ENCODE measurements at regions not wholly inside any gene's neighbourhood (a gene's known extent, or its start where the extent isn't known, plus 50 kb on each side); places are given as distances from the start of the nearest gene placed in this dataset.

DNA sequence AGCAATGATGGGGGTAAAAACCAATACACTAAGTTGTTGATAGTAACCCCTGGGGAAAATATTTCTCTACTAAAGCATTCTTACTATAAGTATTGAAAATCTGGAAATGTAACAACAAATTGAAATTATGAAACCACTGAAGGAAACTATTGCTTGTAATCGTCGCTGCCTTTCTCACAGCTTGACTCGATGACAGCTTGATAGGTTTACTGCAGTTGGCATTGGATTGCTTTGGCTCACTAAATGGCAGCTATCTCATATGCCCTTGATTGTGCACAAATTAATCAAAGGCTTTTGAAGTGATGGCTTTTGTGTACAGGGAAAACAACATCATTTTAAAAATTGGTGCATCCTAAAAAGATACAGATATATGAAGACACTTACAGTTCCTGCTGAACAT is 419.6 kb upstream of the TENM3 start (continued):
- TF ChIP-seq RAD21 (IDR thresholded peaks at IDR 0.05; ENCODE audit: low read depth) (no peak), TCF7L2 (IDR thresholded peaks at IDR 0.05; ENCODE audit: borderline replicate concordance, extremely low read depth, insufficient read depth, insufficient read length) (no peak)

DNA sequence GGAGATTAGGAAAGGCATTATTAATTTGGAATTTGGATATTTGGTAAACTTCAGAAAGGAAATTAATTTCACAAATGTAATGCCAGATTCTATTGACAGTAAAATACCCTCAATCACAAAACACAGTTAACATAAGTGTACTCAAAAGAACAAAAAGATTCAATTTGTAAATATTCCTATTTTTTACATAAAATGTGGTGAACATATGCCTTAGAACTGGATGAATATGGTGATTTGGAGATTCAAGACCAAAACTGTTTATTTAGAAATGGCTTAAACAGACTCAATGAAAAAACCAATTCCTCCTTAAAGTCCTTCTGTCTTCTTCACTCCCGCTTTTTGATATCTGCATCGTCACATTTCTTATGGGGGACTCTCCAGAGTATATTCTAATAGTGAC is 417.6 kb upstream of the TENM3 start:
- intact Hi-C loops (cut with micrococcal nuclease), result no loop called here
- TF ChIP-seq SP1 (IDR thresholded peaks at IDR 0.05; ENCODE audit: low read depth), result no peak
- TF ChIP-seq POLR2A (IDR thresholded peaks at IDR 0.05; ENCODE audit: borderline replicate concordance, extremely low read depth, insufficient read depth, insufficient read length), result no peak
- no peak for TF ChIP-seq TCF7L2 (IDR thresholded peaks at IDR 0.05; ENCODE audit: borderline replicate concordance, extremely low read depth, insufficient read depth, insufficient read length)
- TF ChIP-seq CBX3 (IDR thresholded peaks at IDR 0.05; ENCODE audit: low read depth), result no peak
- no peak for TF ChIP-seq EZH2phosphoT487 (IDR thresholded peaks at IDR 0.05; ENCODE audit: borderline replicate concordance)
- TF ChIP-seq, protein P1, sequence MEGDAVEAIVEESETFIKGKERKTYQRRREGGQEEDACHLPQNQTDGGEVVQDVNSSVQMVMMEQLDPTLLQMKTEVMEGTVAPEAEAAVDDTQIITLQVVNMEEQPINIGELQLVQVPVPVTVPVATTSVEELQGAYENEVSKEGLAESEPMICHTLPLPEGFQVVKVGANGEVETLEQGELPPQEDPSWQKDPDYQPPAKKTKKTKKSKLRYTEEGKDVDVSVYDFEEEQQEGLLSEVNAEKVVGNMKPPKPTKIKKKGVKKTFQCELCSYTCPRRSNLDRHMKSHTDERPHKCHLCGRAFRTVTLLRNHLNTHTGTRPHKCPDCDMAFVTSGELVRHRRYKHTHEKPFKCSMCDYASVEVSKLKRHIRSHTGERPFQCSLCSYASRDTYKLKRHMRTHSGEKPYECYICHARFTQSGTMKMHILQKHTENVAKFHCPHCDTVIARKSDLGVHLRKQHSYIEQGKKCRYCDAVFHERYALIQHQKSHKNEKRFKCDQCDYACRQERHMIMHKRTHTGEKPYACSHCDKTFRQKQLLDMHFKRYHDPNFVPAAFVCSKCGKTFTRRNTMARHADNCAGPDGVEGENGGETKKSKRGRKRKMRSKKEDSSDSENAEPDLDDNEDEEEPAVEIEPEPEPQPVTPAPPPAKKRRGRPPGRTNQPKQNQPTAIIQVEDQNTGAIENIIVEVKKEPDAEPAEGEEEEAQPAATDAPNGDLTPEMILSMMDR (IDR thresholded peaks at IDR 0.05 in 2 of 3, conservative IDR thresholded peaks at IDR 0.05 in 1 of 3; ENCODE audit: borderline replicate concordance in 1 of 3, insufficient read depth in 1 of 3, low read depth in 2 of 3, low read length in 2 of 3), result no peak
- TF ChIP-seq RAD21 (IDR thresholded peaks at IDR 0.05; ENCODE audit: low read depth), result no peak
- TF ChIP-seq POLR2AphosphoS5 (IDR thresholded peaks at IDR 0.05; ENCODE audit: low read depth, low read length), result no peak
- TF ChIP-seq YY1 (IDR thresholded peaks at IDR 0.05; ENCODE audit: extremely low read depth, insufficient replicate concordance, low read depth, low read length), result no peak
- TF ChIP-seq, protein P2, sequence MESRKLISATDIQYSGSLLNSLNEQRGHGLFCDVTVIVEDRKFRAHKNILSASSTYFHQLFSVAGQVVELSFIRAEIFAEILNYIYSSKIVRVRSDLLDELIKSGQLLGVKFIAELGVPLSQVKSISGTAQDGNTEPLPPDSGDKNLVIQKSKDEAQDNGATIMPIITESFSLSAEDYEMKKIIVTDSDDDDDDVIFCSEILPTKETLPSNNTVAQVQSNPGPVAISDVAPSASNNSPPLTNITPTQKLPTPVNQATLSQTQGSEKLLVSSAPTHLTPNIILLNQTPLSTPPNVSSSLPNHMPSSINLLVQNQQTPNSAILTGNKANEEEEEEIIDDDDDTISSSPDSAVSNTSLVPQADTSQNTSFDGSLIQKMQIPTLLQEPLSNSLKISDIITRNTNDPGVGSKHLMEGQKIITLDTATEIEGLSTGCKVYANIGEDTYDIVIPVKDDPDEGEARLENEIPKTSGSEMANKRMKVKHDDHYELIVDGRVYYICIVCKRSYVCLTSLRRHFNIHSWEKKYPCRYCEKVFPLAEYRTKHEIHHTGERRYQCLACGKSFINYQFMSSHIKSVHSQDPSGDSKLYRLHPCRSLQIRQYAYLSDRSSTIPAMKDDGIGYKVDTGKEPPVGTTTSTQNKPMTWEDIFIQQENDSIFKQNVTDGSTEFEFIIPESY (IDR thresholded peaks at IDR 0.05; ENCODE audit: extremely low read depth, insufficient replicate concordance, low read length), result no peak
- TF ChIP-seq, protein P3, sequence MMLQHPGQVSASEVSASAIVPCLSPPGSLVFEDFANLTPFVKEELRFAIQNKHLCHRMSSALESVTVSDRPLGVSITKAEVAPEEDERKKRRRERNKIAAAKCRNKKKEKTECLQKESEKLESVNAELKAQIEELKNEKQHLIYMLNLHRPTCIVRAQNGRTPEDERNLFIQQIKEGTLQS (IDR thresholded peaks at IDR 0.05), result no peak
- TF ChIP-seq, protein P4, sequence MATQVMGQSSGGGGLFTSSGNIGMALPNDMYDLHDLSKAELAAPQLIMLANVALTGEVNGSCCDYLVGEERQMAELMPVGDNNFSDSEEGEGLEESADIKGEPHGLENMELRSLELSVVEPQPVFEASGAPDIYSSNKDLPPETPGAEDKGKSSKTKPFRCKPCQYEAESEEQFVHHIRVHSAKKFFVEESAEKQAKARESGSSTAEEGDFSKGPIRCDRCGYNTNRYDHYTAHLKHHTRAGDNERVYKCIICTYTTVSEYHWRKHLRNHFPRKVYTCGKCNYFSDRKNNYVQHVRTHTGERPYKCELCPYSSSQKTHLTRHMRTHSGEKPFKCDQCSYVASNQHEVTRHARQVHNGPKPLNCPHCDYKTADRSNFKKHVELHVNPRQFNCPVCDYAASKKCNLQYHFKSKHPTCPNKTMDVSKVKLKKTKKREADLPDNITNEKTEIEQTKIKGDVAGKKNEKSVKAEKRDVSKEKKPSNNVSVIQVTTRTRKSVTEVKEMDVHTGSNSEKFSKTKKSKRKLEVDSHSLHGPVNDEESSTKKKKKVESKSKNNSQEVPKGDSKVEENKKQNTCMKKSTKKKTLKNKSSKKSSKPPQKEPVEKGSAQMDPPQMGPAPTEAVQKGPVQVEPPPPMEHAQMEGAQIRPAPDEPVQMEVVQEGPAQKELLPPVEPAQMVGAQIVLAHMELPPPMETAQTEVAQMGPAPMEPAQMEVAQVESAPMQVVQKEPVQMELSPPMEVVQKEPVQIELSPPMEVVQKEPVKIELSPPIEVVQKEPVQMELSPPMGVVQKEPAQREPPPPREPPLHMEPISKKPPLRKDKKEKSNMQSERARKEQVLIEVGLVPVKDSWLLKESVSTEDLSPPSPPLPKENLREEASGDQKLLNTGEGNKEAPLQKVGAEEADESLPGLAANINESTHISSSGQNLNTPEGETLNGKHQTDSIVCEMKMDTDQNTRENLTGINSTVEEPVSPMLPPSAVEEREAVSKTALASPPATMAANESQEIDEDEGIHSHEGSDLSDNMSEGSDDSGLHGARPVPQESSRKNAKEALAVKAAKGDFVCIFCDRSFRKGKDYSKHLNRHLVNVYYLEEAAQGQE (IDR thresholded peaks at IDR 0.05; ENCODE audit: low read depth), result no peak
- TF ChIP-seq CEBPB (IDR thresholded peaks at IDR 0.05; ENCODE audit: low read depth), result no peak
- no peak for TF ChIP-seq SRF (IDR thresholded peaks at IDR 0.05; ENCODE audit: low read depth)
- TF ChIP-seq ZNF274 (IDR thresholded peaks at IDR 0.05; ENCODE audit: low read depth, low read length), result no peak
- TF ChIP-seq FOSL1 (IDR thresholded peaks at IDR 0.05; ENCODE audit: low read depth), result no peak
- TF ChIP-seq ELF1 (IDR thresholded peaks at IDR 0.05; ENCODE audit: borderline replicate concordance, low read depth), result no peak
- no peak for TF ChIP-seq ZFX (IDR thresholded peaks at IDR 0.05)
- TF ChIP-seq, protein P5, sequence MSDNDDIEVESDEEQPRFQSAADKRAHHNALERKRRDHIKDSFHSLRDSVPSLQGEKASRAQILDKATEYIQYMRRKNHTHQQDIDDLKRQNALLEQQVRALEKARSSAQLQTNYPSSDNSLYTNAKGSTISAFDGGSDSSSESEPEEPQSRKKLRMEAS (IDR thresholded peaks at IDR 0.05), result no peak

More for the DNA sequence above, 417.6 kb upstream of the TENM3 start:
- BruUV-seq (replicated peaks), result no TSS peak
- Histone ChIP-seq H3K9me2 (ENCODE audit: insufficient read depth) (no peaks in the 10 kb centered on the region), H4K20me1 (ENCODE audit: insufficient read depth) (no peaks in the 10 kb centered on the region), H3K36me3 (ENCODE audit: control insufficient read depth in 1 of 2, insufficient read depth in 2 of 2, low read length in 2 of 2) (no peaks in the 10 kb centered on the region), H3K4me3 (replicated peaks in 1 of 2; ENCODE audit: low read depth in 1 of 2, low read length in 2 of 2) (no peak overlapping the region), H3K79me2 (ENCODE audit: insufficient read depth, low read length) (no peaks in the 10 kb centered on the region), H3K9me3 (ENCODE audit: control insufficient read depth in 1 of 2, insufficient read depth in 1 of 2, low read depth in 1 of 2, low read length in 2 of 2) (no peaks in the 10 kb centered on the region), H3K27ac (ENCODE audit: low read depth, low read length) (no peak overlapping the region), H3K9ac (ENCODE audit: low read length) (no peak overlapping the region), H2AFZ (ENCODE audit: low read depth, low read length, poor library complexity, severe bottlenecking) (no peak overlapping the region), H3K27me3 (ENCODE audit: insufficient read depth, low read length) (0 out of 2 replicates have a peak, but pooled peaks cover 4% of the 10 kb centered on the region), H3K4me1 (ENCODE audit: control insufficient read depth in 1 of 2, insufficient read depth in 2 of 2, low read length in 2 of 2) (no peaks in the 10 kb centered on the region), H3K4me2 (ENCODE audit: low read length) (no peak overlapping the region)
- CTCF ChIA-PET, result no interaction called here
- POLR2A ChIA-PET, result no interaction called here
- RAD21 ChIA-PET (ENCODE audit: low non-redundant PET in 1 of 2, low total read pairs in 2 of 2, uncharacterized antibody in 2 of 2, unreplicated experiment in 2 of 2), result no interaction called here
- DNase-seq (ENCODE audit: low read depth, low spot score) (no peak), ATAC-seq (no peak)

All from HCT116 (cell line).